ENCODE measurements at regions not wholly inside any gene's neighbourhood (a gene's known extent, or its start where the extent isn't known, plus 50 kb on each side); places are given as distances from the start of the nearest gene placed in this dataset.

DNA sequence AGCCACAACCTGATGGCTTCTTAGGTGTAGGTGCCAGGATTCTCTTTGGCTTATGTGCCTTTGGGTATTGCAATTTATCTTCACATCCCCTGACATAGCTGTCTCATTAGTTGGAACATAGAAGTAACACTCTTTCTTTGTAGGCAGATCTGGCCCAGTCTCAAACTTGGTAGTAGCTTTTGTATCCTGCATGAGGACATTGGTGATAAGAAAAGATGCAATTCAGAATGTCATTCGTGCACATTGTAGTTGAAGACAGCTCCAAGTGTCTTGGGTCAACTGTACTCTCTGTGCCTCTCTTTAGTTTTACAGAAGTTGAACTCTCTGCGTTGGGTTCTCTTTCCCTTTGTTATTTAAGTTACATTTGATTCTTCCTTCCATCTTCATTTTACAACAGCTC, 69.6 kb upstream of the BCL11A start:
- no peak for TF ChIP-seq CTCF (IDR thresholded peaks at IDR 0.05)
- no peak for TF ChIP-seq POLR2A (IDR thresholded peaks at IDR 0.05)

Measured in body of pancreas (tissue), 4 donors.